HG03342 (cell line): ENCODE measurements at regions not wholly inside any gene's neighbourhood (a gene's known extent, or its start where the extent isn't known, plus 50 kb on each side); places are given as distances from the start of the nearest gene placed in this dataset.

Experiments
- ATAC-seq: cut with Tn5 transposase; IDR thresholded peaks from one replicate; pipeline ENCODE4 v1.9.1; 2021; ENCODE audit warnings: mild to moderate bottlenecking, moderate library complexity; ENCODE audit not compliant: unreplicated experiment

- ATAC-seq = no peak
Observed at GRCh38 chr13:29959086-29959485, 108.7 kb upstream of the UBL3 start.

DNA sequence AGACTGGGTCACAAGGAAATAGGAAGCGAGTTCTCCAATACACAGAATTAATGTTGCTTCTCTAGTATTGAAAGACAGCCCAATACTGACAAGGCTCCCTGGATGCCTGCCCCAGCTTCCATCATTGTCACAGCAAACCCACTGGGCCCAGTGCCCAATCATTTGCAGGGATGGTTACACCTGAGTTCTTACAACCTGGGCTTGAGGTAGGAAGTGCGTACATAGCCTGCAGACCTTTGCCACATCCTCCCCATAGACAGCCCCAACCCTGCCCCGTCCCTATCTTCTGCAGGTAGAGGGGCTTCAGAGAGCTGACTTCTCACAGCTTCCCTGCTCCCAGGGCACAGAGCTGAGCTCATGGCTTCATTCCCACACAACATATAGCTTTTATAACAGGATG, 108.1 kb upstream of the UBL3 start:
- ATAC-seq = no peak

DNA sequence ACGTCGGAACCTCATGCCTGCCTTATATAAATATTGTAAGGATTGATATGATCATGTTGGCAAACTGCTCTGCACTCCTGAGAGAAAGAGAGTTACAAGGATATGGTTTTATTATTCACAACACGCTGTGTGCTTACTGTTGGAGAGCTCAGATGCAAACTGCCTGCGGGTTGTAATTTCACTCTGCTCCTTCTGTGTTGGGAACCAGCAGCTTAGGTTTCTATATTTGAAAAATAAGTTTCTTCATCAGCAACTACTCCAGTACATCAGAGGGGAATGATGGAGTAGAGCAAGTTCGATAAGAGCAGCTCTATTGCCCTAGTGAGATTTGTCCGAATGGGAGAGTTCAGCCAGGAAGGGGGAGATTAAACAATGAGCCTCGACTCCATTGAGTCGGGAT, 106.9 kb upstream of the UBL3 start:
- ATAC-seq = no peak

DNA sequence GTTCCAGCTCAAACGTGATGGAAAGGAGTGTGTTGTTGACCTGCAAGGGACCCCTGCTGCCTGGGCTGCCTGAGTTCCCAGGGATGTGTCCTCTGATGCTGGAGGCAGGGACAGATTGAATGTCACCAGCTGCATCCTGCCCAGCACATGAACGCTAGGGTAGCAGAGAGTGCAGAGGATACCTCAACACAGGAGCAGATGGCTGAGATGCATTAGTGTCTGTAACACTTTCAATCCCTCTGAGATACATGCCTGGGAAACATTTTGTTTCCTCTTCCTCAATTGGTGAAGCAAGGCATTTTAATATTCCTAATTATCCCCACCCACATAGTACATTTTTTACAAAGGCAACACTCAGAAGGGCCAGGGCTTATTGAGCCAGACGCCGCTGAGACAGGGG, 106.4 kb upstream of the UBL3 start:
- no peak for ATAC-seq

DNA sequence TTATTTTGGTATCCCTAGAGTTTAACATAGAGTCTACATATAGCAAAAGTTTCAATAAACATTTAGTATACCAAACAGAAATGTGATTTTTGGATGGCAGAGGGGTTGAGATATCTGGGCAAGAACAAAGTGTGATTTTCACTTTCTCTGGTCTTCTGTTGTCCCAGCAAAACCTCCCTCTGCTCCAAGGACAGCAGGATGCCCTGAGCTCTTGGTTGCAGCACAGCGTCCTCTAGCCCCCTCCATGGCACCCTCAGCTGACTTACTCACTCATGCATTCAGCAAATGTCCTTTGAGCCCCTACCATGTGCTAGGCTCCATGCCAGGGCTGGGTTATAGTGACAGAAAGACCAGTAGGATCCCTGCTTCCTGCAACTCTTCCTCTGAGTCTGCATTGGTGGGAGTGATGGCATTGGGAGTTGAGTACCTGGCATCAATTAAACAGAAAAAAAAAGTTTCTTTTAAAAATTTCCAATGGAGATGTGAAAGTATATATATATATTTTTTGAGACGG, 104.8 kb upstream of the UBL3 start:
- ATAC-seq = no peak

DNA sequence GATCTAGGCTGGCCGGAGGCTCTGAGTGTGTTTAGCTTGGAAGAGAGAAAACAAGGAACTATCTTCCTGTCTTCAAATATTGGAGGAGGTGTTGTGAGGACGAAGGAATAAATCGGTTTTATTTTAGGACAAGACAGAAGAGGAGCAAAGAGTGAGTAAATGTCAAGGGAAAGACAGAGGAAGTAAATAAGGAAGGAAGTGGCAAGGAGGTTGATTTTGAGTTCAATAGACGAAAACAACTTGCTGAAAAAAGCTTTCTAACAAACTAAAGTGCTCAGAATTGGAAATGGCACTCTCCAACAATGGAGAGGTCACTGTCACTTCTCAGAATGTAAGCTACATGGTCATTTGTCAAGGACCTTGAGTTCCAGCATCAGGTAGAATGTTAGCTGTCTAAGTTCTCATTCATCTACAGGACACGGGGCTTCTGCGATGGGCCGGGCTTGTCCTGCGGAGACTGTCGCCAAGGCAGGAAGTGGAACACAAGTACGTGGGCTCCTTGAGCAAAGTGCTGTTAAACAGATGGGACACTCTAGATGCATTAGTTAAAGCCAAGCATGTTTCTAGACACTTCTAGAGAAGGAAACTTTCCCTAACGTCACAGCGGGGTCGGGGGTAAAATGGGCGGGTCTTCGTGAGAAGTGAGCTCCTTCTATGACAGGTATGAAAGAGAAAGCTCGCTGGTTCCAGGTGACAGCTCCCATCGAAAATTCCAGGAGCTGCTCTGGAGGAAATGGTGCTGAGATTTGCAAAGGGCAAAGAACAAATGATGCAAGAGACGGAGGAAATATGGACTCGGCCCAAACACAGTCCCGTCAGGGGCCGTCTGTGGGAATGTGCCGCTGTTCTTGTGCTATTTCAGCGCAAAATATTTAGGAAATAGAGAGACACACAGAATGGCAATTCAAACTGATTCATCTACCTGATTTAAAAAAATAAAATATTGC, 103.9 kb upstream of the UBL3 start:
- ATAC-seq = no peak

- no peak for ATAC-seq
Observed at GRCh38 chr13:29953542-29953941, 103.1 kb upstream of the UBL3 start.

GRCh38 chr13:29952245-29952644, 101.8 kb upstream of the UBL3 start:
- ATAC-seq = no peak

DNA sequence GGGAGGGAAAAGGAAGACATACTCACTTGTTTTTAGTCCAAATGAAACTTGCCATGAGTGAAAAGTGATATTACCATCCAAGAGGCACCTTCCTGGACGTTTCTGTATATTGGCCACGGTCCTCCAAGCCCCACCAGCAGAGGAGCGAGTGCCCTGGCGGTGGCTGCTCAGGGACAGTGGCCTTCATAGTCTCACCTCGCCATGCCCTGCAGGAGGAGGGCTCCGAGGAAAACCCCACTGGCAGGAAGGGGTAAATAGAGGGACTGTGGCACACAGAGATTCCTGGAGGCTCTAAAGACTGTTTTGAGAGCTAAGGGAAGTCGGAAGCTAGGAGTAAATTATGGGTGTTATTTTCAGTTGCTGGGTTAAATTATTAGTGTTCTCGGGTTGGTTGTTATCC, 98.4 kb upstream of the UBL3 start:
- ATAC-seq = no peak

DNA sequence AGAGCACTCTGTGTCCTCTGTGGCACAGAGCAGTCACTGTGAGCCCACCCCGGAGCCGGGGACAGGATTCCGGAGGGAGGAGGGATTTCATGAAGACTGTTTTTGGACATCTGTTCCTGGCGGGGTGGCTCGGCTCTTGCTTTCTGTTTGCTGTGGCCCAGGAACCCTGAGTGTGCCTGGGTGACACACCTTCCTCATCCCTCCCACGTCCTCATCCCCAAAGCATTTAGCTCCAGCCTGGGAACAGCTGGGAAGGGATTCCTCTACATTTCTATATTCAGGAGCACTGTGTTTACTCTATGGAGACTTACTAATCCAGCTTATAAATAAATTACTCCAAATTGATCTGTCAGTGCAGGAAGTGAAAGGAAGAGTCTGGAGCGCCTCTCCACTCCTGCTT, 97.8 kb upstream of the UBL3 start:
- no peak for ATAC-seq

- ATAC-seq = no peak
Observed at GRCh38 chr13:29947839-29948238, 97.4 kb upstream of the UBL3 start.

DNA sequence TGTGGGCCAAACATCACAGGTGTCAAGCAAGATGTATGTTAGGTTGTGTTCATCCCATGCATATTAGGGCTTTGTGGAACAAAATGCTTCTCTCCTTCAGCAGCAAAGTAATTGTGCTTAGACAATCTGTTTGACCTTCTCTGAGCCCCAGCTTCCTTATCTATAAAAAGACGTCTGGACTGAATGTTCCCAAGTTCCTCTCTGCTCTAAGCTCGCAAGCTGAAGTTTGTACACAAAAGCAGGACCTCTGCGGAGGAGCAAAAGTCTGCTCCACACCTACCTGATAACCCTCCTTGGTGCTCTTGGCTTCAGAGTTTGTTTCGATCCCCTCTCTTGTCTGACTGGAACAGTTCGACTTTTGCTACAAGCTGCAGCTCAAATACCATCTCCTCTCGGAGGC, 95.7 kb upstream of the UBL3 start:
- no peak for ATAC-seq

DNA sequence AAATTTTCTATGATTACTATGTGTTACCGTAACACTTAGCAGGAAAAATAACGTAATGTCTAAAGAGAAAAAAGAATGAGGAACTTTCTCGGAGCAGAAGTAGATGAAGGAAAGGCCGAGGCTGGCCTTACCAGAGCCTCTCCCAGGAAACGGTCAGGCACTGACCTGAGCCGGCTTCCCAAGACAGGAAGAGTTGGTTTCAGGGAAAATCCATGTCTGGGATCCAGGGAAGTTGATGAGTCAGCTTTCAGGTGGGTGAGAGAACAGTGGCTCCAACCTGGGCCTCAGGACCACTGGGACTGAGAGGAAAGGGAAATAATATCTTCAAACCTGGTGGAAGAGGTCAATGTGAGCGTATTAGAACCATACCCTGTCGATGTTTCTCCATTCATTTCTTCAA, 93.3 kb upstream of the UBL3 start:
- ATAC-seq = no peak

GRCh38 chr13:29943273-29943672, 92.9 kb upstream of the UBL3 start:
- no peak for ATAC-seq

GRCh38 chr13:29940715-29941114, 90.3 kb upstream of the UBL3 start:
- ATAC-seq = no peak

- ATAC-seq = no peak
Observed at GRCh38 chr13:29939158-29939557, 88.7 kb upstream of the UBL3 start.

DNA sequence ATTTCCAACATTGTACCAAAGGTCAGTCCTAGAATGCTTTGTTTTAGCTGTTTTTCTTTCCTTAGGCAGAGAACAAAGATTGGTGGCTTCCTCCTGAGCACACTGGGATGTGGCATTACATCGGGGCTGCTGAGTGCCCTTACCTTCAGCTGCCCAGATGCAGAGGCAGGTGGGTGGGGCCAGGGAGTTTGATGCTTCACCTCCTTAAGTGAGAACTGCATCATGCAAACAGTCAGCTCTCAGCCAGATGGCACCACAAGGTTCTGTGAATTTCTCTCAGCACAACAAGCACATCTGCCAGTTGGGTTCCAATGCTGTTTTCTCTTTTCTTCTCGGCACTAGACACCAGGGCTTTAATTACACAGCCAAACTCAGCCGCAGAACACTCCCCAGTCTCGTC, 87.4 kb upstream of the UBL3 start:
- ATAC-seq = no peak

GRCh38 chr13:29937379-29937778, 87.0 kb upstream of the UBL3 start:
- ATAC-seq = no peak

DNA sequence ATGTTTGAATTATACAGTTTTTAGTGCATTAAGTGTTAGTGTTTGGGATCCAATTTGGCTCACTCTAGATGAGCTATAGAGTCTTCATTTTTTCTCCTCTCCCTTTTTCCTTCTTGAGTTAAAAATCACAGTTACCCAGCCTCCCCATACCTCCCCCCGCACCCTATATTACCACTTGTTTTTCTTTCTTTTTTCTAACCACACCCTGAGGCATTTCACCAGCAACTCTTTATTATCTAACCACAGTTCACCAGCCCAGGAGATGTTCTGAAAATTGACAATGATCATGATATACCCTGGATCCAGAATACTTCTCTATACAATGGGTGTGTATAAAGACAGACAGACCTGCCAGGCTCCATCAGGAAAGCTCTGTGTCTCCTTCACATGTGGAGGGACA, 86.5 kb upstream of the UBL3 start:
- ATAC-seq = no peak

- ATAC-seq = no peak
Observed at GRCh38 chr13:29936051-29936813, 85.8 kb upstream of the UBL3 start.

DNA sequence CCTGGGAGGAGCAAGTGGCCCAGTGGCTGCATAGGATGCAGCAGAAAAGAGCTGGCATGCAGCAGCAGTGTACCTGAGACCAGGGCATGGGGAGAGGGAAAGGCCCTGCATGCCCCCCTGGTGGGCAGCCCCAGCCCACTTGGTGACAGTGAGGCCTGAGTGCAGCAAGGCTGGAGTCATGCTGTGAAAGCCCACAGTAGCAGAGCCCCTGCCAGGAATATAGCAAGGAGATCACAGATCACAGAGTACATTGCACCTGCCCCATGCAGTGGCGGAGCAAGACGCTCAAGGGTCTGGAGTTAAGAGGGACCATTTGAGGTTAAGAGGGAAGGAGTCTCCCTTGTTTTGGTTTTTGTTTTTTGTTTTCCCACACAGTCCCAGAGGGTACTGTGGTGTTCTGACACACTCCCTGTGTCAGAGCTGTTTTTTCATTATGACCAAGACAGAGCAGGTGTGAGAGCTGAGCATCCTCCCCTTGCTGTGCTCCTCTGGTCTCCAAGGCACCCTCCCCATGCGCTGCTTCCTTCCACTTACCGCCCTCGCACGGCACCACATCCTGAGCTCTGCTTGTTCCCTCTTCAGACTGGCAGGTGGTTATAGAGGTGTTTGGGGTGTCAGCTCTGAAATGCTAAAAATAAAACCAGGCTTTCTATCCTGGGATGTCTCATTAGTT, 85.0 kb upstream of the UBL3 start:
- peak; percentile 97 for ATAC-seq
